HEK293T (cell line): ENCODE measurements at regions not wholly inside any gene's neighbourhood (a gene's known extent, or its start where the extent isn't known, plus 50 kb on each side); places are given as distances from the start of the nearest gene placed in this dataset.

Experiments
- CTCF ChIA-PET: fragments of 350-600 bp; formaldehyde crosslinking; extraction: SDS; loops from one replicate; lab custom pipeline; 2021; ENCODE audit warnings: antibody characterized with exemption, inconsistent platforms; lab: Yijun Ruan, JAX
- POLR2A ChIA-PET: fragments of 350-600 bp; formaldehyde crosslinking; extraction: SDS; loops from one replicate; lab custom pipeline; 2020; ENCODE audit warnings: antibody characterized with exemption, inconsistent platforms; lab: Yijun Ruan, JAX
- DNase-seq: peaks from one replicate; pipeline ENCODE4 v3.0.0; 2012; ENCODE audit warnings: mixed read lengths; ENCODE audit errors: extremely low spot score
- ARNT ChIP-seq: fragments of 450-650 bp; IDR thresholded peaks from 2 replicates; pipeline ENCODE4 v1.6.1; 2017; ENCODE audit warnings: mild to moderate bottlenecking
- BHLHE40 ChIP-seq: fragments of 450-650 bp; IDR thresholded peaks from 2 replicates; pipeline ENCODE4 v1.6.1; 2016; ENCODE audit warnings: mild to moderate bottlenecking, moderate library complexity, borderline replicate concordance
- CTBP1 ChIP-seq: fragments of 450-650 bp; IDR thresholded peaks from 2 replicates; pipeline ENCODE4 v1.6.1; 2016; ENCODE audit warnings: borderline replicate concordance
- ELF4 ChIP-seq: fragments of 450-650 bp; IDR thresholded peaks from 2 replicates; pipeline ENCODE4 v1.6.1; 2017; ENCODE audit warnings: antibody characterized with exemption
- FOXA1 ChIP-seq: fragments of 450-650 bp; IDR thresholded peaks from 2 replicates; pipeline ENCODE4 v1.6.1; 2016; ENCODE audit warnings: mild to moderate bottlenecking
- FOXK2 ChIP-seq: fragments of 450-650 bp; IDR thresholded peaks from 2 replicates; pipeline ENCODE4 v1.6.1; 2016; ENCODE audit warnings: mild to moderate bottlenecking
- FOXM1 ChIP-seq: fragments of 450-650 bp; IDR thresholded peaks from 2 replicates; pipeline ENCODE4 v1.6.1; 2017; ENCODE audit warnings: mild to moderate bottlenecking, borderline replicate concordance
- HDGF ChIP-seq: fragments of 450-650 bp; IDR thresholded peaks from 2 replicates; pipeline ENCODE4 v1.6.1; 2017; ENCODE audit warnings: antibody characterized with exemption, borderline replicate concordance
- L3MBTL2 ChIP-seq: fragments of 450-650 bp; conservative IDR thresholded peaks from 2 replicates; pipeline ENCODE4 v1.6.1; 2016; ENCODE audit warnings: mild to moderate bottlenecking
- LEF1 ChIP-seq: fragments of 450-650 bp; IDR thresholded peaks from 2 replicates; pipeline ENCODE4 v1.6.1; 2017; ENCODE audit warnings: mild to moderate bottlenecking, borderline replicate concordance
- NFRKB ChIP-seq: fragments of 450-650 bp; IDR thresholded peaks from 2 replicates; pipeline ENCODE4 v1.6.1; 2016; ENCODE audit warnings: mild to moderate bottlenecking, moderate library complexity
- SP1 ChIP-seq: fragments of 450-650 bp; IDR thresholded peaks from 2 replicates; pipeline ENCODE4 v1.6.1; 2017
- SUZ12 ChIP-seq: fragments of 450-650 bp; IDR thresholded peaks from 2 replicates; pipeline ENCODE4 v1.6.1; 2016; ENCODE audit warnings: mild to moderate bottlenecking
- TARDBP ChIP-seq: fragments of 450-650 bp; IDR thresholded peaks from 2 replicates; pipeline ENCODE4 v1.6.1; 2016
- ZNF384 ChIP-seq: fragments of 450-650 bp; IDR thresholded peaks from 2 replicates; pipeline ENCODE4 v1.6.1; 2016
- TF ChIP-seq, protein P1 (sequence below): fragments of 450-650 bp; IDR thresholded peaks from 2 replicates; pipeline ENCODE4 v1.6.1; 2016

- TF ChIP-seq NFRKB (no peak), L3MBTL2 (no peak), FOXM1 (no peak), FOXK2 (no peak), HDGF (no peak), CTBP1 (no peak), TARDBP (no peak), BHLHE40 (no peak), SP1 (no peak), SUZ12 (no peak), ELF4 (no peak), LEF1 (no peak), FOXA1 (no peak), ARNT (no peak), ZNF384 (no peak)
- TF ChIP-seq, protein P1, sequence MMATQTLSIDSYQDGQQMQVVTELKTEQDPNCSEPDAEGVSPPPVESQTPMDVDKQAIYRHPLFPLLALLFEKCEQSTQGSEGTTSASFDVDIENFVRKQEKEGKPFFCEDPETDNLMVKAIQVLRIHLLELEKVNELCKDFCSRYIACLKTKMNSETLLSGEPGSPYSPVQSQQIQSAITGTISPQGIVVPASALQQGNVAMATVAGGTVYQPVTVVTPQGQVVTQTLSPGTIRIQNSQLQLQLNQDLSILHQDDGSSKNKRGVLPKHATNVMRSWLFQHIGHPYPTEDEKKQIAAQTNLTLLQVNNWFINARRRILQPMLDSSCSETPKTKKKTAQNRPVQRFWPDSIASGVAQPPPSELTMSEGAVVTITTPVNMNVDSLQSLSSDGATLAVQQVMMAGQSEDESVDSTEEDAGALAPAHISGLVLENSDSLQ, result no peak
- POLR2A ChIA-PET, result no interaction called here
- DNase-seq, result no peak
- CTCF ChIA-PET, result no interaction called here
These were observed 332.9 kb downstream of the PCNX1 start for GRCh38 chr14:71240171-71240570.

DNA sequence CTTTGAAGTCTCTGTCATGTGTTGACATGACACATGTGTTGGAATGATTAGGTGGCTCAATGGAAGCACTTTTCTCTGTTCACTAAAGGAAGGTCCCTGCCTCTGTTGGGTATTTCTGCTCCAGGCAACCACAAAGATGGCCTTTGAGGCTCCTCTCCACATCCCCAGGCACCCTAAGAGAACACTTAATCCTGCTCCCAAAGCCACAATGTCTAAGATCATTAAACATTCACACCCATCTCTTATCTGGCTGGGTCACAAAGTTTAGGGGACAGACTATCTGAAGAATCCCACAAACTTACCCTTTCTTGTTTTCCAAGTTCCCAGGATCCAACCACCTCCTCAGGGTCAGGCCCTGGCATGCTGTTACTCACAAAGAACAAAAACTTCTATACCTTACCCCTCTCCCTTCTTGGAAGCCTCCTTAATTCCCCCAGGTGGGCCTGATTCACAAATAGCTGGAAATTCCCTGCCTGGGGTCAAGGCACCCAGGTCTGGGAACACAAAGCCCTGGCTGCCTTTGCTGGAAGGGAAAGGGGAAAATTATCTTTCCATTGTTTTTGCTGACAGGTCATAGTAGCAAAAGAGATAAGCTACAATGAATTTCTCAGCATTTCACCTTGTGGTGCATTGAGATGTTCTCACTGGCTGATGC lies 333.7 kb downstream of the PCNX1 start:
- TF ChIP-seq FOXM1 (no peak), FOXK2 (no peak), FOXA1 (no peak), ELF4 (no peak), BHLHE40 (no peak)
- CTCF ChIA-PET, result no interaction called here
- POLR2A ChIA-PET, result no interaction called here
- no peak for DNase-seq

DNA sequence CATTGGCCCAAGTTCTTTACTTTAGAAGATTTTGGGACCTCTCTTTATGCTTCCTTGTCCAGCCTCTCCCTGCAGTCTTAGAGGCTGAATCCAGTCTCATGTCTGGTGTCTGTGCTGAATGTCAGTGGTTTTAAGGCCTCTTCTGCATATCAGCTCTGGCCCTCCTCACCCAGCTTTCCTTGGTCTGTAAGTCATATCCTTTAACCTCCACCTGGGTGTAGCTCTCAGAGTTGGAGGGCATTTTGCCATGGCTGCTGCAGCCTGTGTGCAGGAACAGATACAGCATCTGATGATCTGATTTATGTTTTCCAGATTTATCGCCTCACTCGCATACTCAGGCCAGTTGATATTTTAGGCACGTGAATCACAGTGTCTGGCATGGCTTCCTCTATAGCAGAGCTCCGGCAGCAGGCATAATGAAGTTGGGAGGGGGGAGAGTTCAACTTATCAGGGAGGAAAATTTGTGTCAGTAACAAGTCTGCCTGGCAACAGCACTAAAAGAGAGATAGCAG lies 335.0 kb downstream of the PCNX1 start:
- no peak for DNase-seq
- TF ChIP-seq FOXK2, result no peak
- TF ChIP-seq L3MBTL2, result no peak
- TF ChIP-seq SP1, result no peak
- TF ChIP-seq CTBP1, result no peak
- no peak for TF ChIP-seq TARDBP
- POLR2A ChIA-PET, result no interaction called here
- CTCF ChIA-PET, result no interaction called here

DNA sequence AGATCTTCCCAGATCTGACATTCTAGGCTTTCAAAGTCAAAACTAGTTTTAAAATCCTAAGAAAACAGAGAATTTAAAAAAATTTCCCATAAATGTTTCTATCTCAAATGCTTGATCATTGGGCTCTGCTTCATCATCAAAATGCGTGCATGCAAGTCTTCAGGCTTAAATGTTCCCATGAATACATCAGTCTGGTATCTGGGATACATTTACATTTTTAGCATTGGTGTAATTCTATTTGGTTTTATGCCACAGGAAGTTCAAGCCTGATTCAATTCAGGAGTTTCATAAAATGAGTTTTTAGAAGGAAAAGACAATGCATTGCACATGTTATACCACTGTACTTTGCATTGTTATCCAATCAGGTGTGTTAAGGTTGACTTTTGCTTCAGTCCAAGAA lies 336.4 kb downstream of the PCNX1 start:
- ChIA-PET POLR2A (no interaction called here), CTCF (no interaction called here)
- no peak for DNase-seq
- TF ChIP-seq ARNT (no peak), LEF1 (no peak), FOXM1 (no peak), SP1 (no peak), ZNF384 (no peak), FOXK2 (no peak), NFRKB (no peak), FOXA1 (no peak), ELF4 (no peak), CTBP1 (no peak)
- TF ChIP-seq, protein P1, result no peak

DNA sequence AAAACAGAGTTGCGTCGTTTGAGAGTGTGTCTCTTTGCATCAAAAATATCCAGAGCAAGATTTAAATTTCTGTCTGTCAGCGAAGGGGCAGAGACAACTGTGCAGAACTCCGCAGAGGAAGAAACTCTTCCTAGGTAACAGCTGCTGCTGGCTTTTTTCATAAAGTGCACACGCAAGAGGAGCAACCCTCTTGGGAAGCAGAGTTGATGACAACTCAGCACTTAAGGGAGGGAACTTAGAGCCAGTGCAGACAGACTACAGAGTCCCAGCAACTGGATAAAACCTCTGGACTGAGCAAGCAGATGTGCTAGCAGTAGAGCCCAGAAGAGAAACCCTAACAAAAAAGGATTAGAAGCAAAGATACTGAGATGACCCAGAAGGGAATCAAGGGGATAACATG lies 337.1 kb downstream of the PCNX1 start:
- POLR2A ChIA-PET, result no interaction called here
- TF ChIP-seq L3MBTL2 (no peak), ELF4 (no peak), HDGF (no peak), LEF1 (no peak), FOXA1 (no peak), NFRKB (no peak), SP1 (no peak), TARDBP (no peak), FOXM1 (no peak), ZNF384 (no peak), FOXK2 (no peak), SUZ12 (no peak), BHLHE40 (no peak), ARNT (no peak), CTBP1 (no peak)
- TF ChIP-seq, protein P1, result no peak
- CTCF ChIA-PET, result no interaction called here
- no peak for DNase-seq

DNA sequence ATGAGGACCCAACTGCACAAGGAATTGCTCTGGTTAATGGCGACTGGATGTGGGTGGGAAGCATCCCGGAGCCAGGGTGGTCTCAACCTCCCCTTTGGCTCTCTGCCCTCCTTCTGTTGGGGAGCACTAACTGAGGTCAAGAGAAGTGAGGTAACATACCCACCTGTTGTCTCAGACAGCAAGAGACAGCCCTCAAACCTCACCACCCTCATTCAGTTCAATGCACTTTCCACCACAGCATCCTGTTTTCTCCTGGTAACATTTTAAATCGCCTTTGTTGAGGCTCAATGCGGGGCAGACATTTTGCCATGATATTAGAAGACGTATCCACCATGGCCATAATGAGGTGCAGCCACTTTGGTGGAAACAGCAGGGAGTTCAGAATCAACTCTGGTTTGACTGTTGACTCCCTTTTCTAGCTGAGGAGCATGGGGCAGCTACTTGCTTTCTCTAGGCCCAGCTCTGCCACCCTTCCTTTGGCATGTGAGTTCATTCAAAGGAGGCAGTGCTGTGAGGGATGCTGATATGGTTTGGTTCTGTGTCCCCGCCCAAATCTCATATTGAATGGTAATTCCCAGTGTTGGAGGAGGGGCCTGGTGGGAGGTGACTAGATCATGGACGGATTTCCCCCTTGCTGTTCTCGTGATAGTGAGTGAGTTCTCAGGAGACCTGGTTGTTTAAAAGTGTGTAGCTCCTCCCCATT lies 338.6 kb downstream of the PCNX1 start:
- no peak for DNase-seq
- ChIA-PET POLR2A (no interaction called here), CTCF (no interaction called here)
- TF ChIP-seq, protein P1, result no peak
- TF ChIP-seq NFRKB (no peak), ARNT (no peak), FOXA1 (no peak), FOXM1 (no peak), LEF1 (no peak)
